ENCODE measurements at regions not wholly inside any gene's neighbourhood (a gene's known extent, or its start where the extent isn't known, plus 50 kb on each side); places are given as distances from the start of the nearest gene placed in this dataset.

DNA sequence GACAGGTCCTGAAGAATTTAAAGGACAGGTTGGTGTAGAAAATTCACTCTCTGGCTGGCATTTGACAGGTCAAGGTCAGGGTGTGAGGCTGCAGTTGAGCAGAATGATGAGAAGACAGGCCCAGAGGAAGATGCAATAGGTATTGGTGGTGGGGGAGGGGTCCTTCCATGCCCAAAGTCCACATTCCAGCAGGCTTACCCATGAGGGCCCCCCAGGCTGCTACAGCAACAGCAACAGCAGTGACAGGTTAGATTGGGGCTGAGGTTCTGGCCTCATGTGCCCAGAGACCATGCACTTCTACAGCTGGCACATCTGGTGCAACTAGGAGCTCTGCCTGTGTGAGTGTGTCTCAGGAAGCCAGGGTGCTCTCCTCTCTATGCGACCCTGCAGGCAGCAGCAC, 223.5 kb upstream of the GHITM start:
- no peaks in the 10 kb centered on the region for H3K36me3 ChIP-seq (ENCODE audit: control insufficient read depth, insufficient read depth, low read length)
- no peak overlapping the region for H3K4me2 ChIP-seq (ENCODE audit: low read length)
- H3K27ac ChIP-seq, result no peak overlapping the region
- no peaks in the 10 kb centered on the region for H3K27me3 ChIP-seq (ENCODE audit: control insufficient read depth, insufficient read depth, low read length)
- TF ChIP-seq, protein P1, sequence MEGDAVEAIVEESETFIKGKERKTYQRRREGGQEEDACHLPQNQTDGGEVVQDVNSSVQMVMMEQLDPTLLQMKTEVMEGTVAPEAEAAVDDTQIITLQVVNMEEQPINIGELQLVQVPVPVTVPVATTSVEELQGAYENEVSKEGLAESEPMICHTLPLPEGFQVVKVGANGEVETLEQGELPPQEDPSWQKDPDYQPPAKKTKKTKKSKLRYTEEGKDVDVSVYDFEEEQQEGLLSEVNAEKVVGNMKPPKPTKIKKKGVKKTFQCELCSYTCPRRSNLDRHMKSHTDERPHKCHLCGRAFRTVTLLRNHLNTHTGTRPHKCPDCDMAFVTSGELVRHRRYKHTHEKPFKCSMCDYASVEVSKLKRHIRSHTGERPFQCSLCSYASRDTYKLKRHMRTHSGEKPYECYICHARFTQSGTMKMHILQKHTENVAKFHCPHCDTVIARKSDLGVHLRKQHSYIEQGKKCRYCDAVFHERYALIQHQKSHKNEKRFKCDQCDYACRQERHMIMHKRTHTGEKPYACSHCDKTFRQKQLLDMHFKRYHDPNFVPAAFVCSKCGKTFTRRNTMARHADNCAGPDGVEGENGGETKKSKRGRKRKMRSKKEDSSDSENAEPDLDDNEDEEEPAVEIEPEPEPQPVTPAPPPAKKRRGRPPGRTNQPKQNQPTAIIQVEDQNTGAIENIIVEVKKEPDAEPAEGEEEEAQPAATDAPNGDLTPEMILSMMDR (IDR thresholded peaks at IDR 0.05), result no peak
- no peaks in the 10 kb centered on the region for H3K4me1 ChIP-seq
- no peaks in the 10 kb centered on the region for H3K79me2 ChIP-seq
- no peak overlapping the region for H2AFZ ChIP-seq
- H3K9ac ChIP-seq, result no peak overlapping the region
- no peaks in the 10 kb centered on the region for H3K9me3 ChIP-seq (ENCODE audit: control insufficient read depth, low read length)
- H3K4me3 ChIP-seq (ENCODE audit: low read depth, low read length), result no peak overlapping the region

DNA sequence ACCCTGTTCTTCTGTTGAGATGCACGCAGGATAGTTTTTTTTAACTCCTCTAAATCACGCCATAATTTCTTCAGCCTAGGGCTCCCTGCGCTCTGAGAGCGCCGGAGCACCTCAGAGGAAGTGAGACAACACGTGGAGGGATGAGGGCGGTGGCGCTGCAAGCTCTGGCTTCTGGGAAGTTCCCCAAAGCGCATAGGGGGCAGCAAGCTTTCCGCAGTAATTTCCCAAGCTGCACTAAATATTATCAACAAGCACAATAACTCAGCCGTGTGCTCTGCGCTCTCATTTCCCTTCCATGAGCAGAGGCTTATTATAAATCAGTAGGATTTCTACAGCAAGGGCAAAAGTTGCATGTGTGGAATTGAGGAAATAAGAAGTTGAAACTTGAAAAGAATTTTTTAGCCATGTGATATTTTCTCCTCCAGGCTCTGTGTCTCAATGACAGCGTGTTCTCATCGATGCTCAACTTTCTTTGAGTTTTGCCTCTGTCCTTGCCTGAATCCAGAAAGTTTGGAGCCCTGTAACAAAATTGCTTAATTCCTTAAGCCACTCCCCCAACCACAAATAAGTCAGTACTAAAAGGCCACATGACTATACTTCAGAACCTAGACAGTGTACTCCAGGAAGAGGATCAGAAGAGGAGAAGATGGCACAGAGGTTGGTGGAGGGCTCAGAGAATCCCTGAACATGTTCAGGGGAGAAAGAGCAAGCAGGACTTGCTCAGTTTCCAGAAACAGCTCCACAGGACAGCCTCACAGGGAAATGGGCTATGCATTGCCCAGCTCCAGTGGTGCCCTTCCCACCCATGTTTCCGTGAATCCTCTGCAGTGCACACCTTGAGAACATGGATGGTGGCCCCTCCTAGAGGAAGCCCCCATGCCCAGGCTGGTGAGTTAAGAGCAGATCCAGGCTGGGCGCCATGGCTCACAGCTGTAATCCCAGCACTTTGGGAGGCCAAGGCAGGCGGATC, 221.5 kb upstream of the GHITM start:
- Histone ChIP-seq H3K36me3 (ENCODE audit: control insufficient read depth, insufficient read depth, low read length) (no peaks in the 10 kb centered on the region), H3K4me3 (ENCODE audit: low read depth, low read length) (no peak overlapping the region), H3K27me3 (ENCODE audit: control insufficient read depth, insufficient read depth, low read length) (no peaks in the 10 kb centered on the region), H3K4me1 (no peaks in the 10 kb centered on the region), H2AFZ (no peak overlapping the region), H3K4me2 (ENCODE audit: low read length) (no peak overlapping the region), H3K9ac (no peak overlapping the region), H3K27ac (no peak overlapping the region), H3K9me3 (ENCODE audit: control insufficient read depth, low read length) (no peaks in the 10 kb centered on the region), H3K79me2 (no peaks in the 10 kb centered on the region)
- TF ChIP-seq, protein P1 (IDR thresholded peaks at IDR 0.05), result no peak

DNA sequence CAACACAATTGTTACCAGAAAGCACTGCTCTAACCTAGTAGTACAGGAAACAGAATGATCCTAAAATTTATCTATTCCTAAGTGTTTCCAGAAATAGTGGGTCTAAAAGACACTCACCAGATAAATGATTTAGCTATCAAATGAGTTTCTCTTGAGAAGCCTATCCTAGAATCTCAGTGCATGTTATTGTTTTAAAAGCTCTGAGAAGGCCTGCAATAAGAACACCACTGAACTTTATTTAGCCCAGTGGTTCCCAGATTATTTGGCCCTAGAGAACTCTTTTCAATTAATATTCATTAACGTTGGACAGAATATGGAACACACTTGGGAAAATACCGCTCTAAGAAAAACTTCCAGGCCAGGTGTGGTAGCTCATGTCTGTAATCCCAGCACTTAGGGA, 220.1 kb upstream of the GHITM start:
- Histone ChIP-seq H2AFZ (no peak overlapping the region), H3K79me2 (no peaks in the 10 kb centered on the region), H3K36me3 (ENCODE audit: control insufficient read depth, insufficient read depth, low read length) (no peaks in the 10 kb centered on the region), H3K4me1 (no peaks in the 10 kb centered on the region), H3K27me3 (ENCODE audit: control insufficient read depth, insufficient read depth, low read length) (no peaks in the 10 kb centered on the region), H3K4me3 (ENCODE audit: low read depth, low read length) (no peak overlapping the region), H3K27ac (no peak overlapping the region), H3K9ac (no peak overlapping the region), H3K9me3 (ENCODE audit: control insufficient read depth, low read length) (no peaks in the 10 kb centered on the region), H3K4me2 (ENCODE audit: low read length) (no peak overlapping the region)
- TF ChIP-seq, protein P1 (IDR thresholded peaks at IDR 0.05), result no peak

DNA sequence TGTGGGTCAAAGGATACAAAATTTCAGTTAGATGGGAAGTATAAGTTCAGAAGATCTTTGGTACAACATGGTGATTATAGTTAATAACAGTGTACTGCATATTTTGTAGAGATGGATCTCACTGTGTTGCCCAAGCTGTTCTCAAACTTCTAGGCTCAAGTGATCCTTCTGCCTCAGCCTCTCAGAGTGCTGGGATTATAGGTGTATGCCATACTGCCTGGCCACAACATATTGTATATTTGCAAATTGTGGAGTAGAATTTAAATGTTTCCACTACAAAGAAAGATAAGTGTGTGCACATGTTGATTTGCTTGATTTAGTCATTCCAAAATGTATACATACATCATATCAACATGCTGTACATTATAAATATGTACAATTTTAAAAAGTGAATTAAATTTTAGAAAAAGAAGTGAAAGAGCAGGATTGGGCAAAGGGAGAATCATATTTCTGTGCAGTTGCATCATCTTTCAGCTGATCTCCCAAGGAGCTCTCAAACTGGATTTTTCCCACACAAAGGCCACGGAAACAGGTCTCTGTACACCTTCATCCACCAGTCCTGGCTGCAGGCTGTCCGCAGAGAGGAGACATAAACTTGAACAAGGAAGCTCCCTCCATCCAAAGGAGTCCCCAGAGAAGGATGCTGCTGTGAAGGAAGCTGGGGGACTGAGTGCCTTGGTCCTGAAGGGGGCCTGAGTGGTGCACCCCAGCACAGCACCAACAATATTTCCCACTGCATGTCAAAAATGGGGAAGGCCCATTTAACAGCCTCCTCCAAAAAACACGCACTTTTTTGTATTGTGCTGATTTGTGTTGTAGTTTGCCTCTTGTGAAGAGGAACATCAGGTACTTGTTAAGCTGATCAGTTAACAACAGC, 217.1 kb upstream of the GHITM start:
- TF ChIP-seq, protein P1 (IDR thresholded peaks at IDR 0.05), result no peak
- Histone ChIP-seq H3K4me2 (ENCODE audit: low read length) (no peak overlapping the region), H3K9me3 (ENCODE audit: control insufficient read depth, low read length) (no peaks in the 10 kb centered on the region), H3K9ac (no peak overlapping the region), H3K4me1 (no peaks in the 10 kb centered on the region), H3K27me3 (ENCODE audit: control insufficient read depth, insufficient read depth, low read length) (no peaks in the 10 kb centered on the region), H3K4me3 (ENCODE audit: low read depth, low read length) (no peak overlapping the region), H3K27ac (no peak overlapping the region), H3K36me3 (ENCODE audit: control insufficient read depth, insufficient read depth, low read length) (no peaks in the 10 kb centered on the region), H3K79me2 (no peaks in the 10 kb centered on the region), H2AFZ (no peak overlapping the region)

Measured in parathyroid adenoma (tissue), 2 donors.